ENCODE measurements at regions not wholly inside any gene's neighbourhood (a gene's known extent, or its start where the extent isn't known, plus 50 kb on each side); places are given as distances from the start of the nearest gene placed in this dataset.

DNA sequence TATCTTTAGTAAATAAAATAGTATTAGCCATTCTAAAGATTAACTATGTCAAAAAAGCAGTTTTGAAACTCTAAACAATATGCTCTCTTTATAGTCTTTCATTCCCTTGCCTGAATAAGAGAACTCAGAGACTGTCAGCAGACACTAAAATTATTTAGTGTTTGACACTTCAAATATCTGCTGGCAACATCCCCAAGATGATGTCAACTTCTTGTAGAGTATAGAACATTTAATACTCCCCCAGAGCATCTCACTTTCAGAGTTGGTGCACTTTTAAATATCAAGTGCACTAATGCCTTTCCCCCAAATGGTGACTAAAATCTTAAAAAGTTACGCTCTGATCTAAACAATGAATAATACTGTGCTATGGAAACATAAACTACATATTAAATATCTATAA is 374.9 kb downstream of the SLC6A15 start:
- Histone ChIP-seq H3K9me3 (replicated peaks in 1 of 2; ENCODE audit: control insufficient read depth in 1 of 2, insufficient read depth in 1 of 2, low read length in 2 of 2) (no peaks in the 10 kb centered on the region), H2AFZ (ENCODE audit: insufficient read depth, low read depth, low read length, poor library complexity, severe bottlenecking) (no peak overlapping the region), H3K4me3 (replicated peaks in 1 of 3; ENCODE audit: low read depth in 2 of 3, low read length in 3 of 3) (no peak overlapping the region), H3K27ac (ENCODE audit: low read depth in 1 of 2, low read length in 2 of 2) (no peak overlapping the region), H3K4me2 (replicated peaks; ENCODE audit: extremely low read depth, low read length, poor library complexity, severe bottlenecking) (no peak overlapping the region), H4K20me1 (ENCODE audit: insufficient read depth, low read length) (no peaks in the 10 kb centered on the region), H3K27me3 (ENCODE audit: control insufficient read depth in 2 of 2, insufficient read depth in 2 of 2, low read length in 2 of 2) (no peaks in the 10 kb centered on the region), H3K4me1 (ENCODE audit: control insufficient read depth in 1 of 2, insufficient read depth in 2 of 2, low read length in 2 of 2) (no peaks in the 10 kb centered on the region), H3K9ac (ENCODE audit: insufficient read depth, low read length, poor library complexity, severe bottlenecking) (no peak overlapping the region), H3K36me3 (replicated peaks in 1 of 2; ENCODE audit: control insufficient read depth in 1 of 2, insufficient read depth in 2 of 2, low read length in 2 of 2) (no peaks in the 10 kb centered on the region), H3K79me2 (ENCODE audit: insufficient read depth, low read length) (no peaks in the 10 kb centered on the region)
- no CpG with 5 or more reads among the region's 1 CpG for WGBS (ENCODE audit: insufficient coverage)
- H3K4me1 Mint-ChIP-seq = no peaks in the 10 kb centered on the region
- no peak overlapping the region for H3K27ac Mint-ChIP-seq
- no peak overlapping the region for H3K4me3 Mint-ChIP-seq
- H3K27me3 Mint-ChIP-seq (ENCODE audit: low read depth in 3 of 3) = no peaks in the 10 kb centered on the region
- H3K9me3 Mint-ChIP-seq = peaks cover 0 to 2% (median 0%) of the 10 kb centered on the region in 7 donors
- intact Hi-C loops (cut with micrococcal nuclease) = no loop called here
- DNase-seq = no peak
- TF ChIP-seq, protein P1, sequence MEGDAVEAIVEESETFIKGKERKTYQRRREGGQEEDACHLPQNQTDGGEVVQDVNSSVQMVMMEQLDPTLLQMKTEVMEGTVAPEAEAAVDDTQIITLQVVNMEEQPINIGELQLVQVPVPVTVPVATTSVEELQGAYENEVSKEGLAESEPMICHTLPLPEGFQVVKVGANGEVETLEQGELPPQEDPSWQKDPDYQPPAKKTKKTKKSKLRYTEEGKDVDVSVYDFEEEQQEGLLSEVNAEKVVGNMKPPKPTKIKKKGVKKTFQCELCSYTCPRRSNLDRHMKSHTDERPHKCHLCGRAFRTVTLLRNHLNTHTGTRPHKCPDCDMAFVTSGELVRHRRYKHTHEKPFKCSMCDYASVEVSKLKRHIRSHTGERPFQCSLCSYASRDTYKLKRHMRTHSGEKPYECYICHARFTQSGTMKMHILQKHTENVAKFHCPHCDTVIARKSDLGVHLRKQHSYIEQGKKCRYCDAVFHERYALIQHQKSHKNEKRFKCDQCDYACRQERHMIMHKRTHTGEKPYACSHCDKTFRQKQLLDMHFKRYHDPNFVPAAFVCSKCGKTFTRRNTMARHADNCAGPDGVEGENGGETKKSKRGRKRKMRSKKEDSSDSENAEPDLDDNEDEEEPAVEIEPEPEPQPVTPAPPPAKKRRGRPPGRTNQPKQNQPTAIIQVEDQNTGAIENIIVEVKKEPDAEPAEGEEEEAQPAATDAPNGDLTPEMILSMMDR (IDR thresholded peaks at IDR 0.05) = no peak
- H3K36me3 Mint-ChIP-seq = no peaks in the 10 kb centered on the region

DNA sequence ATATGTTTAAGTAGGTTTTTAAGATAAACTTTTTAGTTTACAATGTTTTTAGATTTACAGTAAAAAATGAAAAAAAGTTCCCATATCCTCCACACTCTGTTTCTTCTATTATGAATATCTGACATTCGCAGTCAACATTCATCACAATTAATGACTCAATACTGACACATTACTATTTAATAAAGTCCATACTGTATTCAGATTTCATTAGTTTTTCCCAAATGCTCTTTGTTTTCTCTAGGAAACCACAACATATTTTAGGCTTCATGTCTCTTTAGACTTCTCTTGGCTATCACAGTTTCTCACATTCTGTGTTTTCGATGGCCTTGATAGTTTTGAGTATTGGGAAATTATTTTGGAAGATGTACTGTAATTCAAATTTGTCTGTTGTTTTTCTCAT is 399.8 kb downstream of the SLC6A15 start:
- Histone ChIP-seq H3K36me3 (replicated peaks in 1 of 2; ENCODE audit: control insufficient read depth in 1 of 2, insufficient read depth in 2 of 2, low read length in 2 of 2) (no peaks in the 10 kb centered on the region), H3K27me3 (ENCODE audit: control insufficient read depth in 2 of 2, insufficient read depth in 2 of 2, low read length in 2 of 2) (no peaks in the 10 kb centered on the region), H3K4me3 (replicated peaks in 1 of 3; ENCODE audit: low read depth in 2 of 3, low read length in 3 of 3) (no peak overlapping the region), H3K4me2 (replicated peaks; ENCODE audit: extremely low read depth, low read length, poor library complexity, severe bottlenecking) (no peak overlapping the region), H3K9ac (ENCODE audit: insufficient read depth, low read length, poor library complexity, severe bottlenecking) (no peak overlapping the region), H4K20me1 (ENCODE audit: insufficient read depth, low read length) (no peaks in the 10 kb centered on the region), H3K27ac (ENCODE audit: low read depth in 1 of 2, low read length in 2 of 2) (no peak overlapping the region), H3K4me1 (ENCODE audit: control insufficient read depth in 1 of 2, insufficient read depth in 2 of 2, low read length in 2 of 2) (peaks cover 0 to 5% of the 10 kb centered on the region in 2 donors), H3K79me2 (ENCODE audit: insufficient read depth, low read length) (no peaks in the 10 kb centered on the region), H2AFZ (ENCODE audit: insufficient read depth, low read depth, low read length, poor library complexity, severe bottlenecking) (no peak overlapping the region), H3K9me3 (replicated peaks in 1 of 2; ENCODE audit: control insufficient read depth in 1 of 2, insufficient read depth in 1 of 2, low read length in 2 of 2) (no peaks in the 10 kb centered on the region)
- intact Hi-C loops (cut with micrococcal nuclease) = no loop called here
- H3K27me3 Mint-ChIP-seq (ENCODE audit: low read depth in 3 of 3) = peaks cover 0 to 2% (median 0%) of the 10 kb centered on the region in 3 donors
- no peak overlapping the region for H3K27ac Mint-ChIP-seq
- H3K4me3 Mint-ChIP-seq = no peak overlapping the region
- 57% methylated on average over 1 of the region's 2 CpGs for WGBS (ENCODE audit: insufficient coverage)
- H3K4me1 Mint-ChIP-seq = peaks cover 13% of the 10 kb centered on the region
- DNase-seq = no peak
- H3K36me3 Mint-ChIP-seq = no peaks in the 10 kb centered on the region
- H3K9me3 Mint-ChIP-seq = peaks cover 0 to 1% (median 0%) of the 10 kb centered on the region in 7 donors
- TF ChIP-seq, protein P1 (IDR thresholded peaks at IDR 0.05) = no peak

Data from CD14-positive monocyte (primary cell).